Panc1 (cell line): ENCODE measurements at regions not wholly inside any gene's neighbourhood (a gene's known extent, or its start where the extent isn't known, plus 50 kb on each side); places are given as distances from the start of the nearest gene placed in this dataset.

Experiments used
- ATAC-seq: fragments of 200-7000 bp; cut with Tn5 transposase; 2 replicates; pipeline ENCODE4 v1.9.1; 2020; ENCODE audit warnings: mild to moderate bottlenecking, moderate library complexity
- BruUV-seq: library from RNA; stranded (reverse); fragments of 400-500 nt; replicated peaks from 2 replicates; lab custom pipeline; 2021; lab: Mats Ljungman, UMichigan
- CTCF ChIA-PET: fragments of 300-600 bp; sonication (Branson Sonifier 250); formaldehyde crosslinking; loops from one replicate; lab custom pipeline; 2022; ENCODE audit warnings: antibody characterized with exemption; lab: Charles Lee
- POLR2A ChIA-PET: fragments of 300-600 bp; sonication (Branson Sonifier 250); formaldehyde crosslinking; loops from one replicate; lab custom pipeline; 2022; ENCODE audit warnings: antibody characterized with exemption; lab: Charles Lee
- DNase-seq: peaks from one replicate; pipeline ENCODE4 v3.0.0-alpha.2; 2010; ENCODE audit warnings: low read depth, low spot score
- H3K27ac ChIP-seq: 2 replicates; pipeline ENCODE4 v1.5.1; 2011; ENCODE audit warnings: mild to moderate bottlenecking, low read length, inconsistent platforms
- H3K27me3 ChIP-seq: fragments of 200-500 bp; sonication (Bioruptor generic); 2 replicates; pipeline ENCODE4 v1.6.0; 2014; ENCODE audit warnings: low read length, inconsistent platforms; ENCODE audit not compliant: control insufficient read depth, insufficient read depth
- H3K36me3 ChIP-seq: fragments of 200-500 bp; sonication (Bioruptor generic); 2 replicates; pipeline ENCODE4 v1.5.1; 2014; ENCODE audit warnings: inconsistent platforms, mild to moderate bottlenecking, low read length, moderate library complexity; ENCODE audit not compliant: control insufficient read depth, insufficient read depth
- H3K4me1 ChIP-seq: 2 replicates; pipeline ENCODE4 v1.5.1; 2011; ENCODE audit warnings: inconsistent platforms, mild to moderate bottlenecking, low read length, moderate library complexity; ENCODE audit not compliant: control insufficient read depth, insufficient read depth
- H3K4me3 ChIP-seq, 2 experiments: 2 replicates each; pipeline ENCODE4 v1.5.1; 2011 to 2012; ENCODE audit warnings: low read depth in 2 of 2, low read length in 2 of 2, mild to moderate bottlenecking in 2 of 2, inconsistent platforms in 1 of 2, moderate library complexity in 1 of 2
- H3K9me3 ChIP-seq: fragments of 200-500 bp; sonication (Bioruptor generic); 2 replicates; pipeline ENCODE4 v1.5.1; 2014; ENCODE audit warnings: low read depth, mild to moderate bottlenecking, inconsistent platforms, low read length, moderate library complexity; ENCODE audit not compliant: control insufficient read depth, insufficient read depth
- CTCF ChIP-seq: fragments of 450-650 bp; IDR thresholded peaks from 2 replicates; pipeline ENCODE4 v1.5.1; 2017; ENCODE audit warnings: mild to moderate bottlenecking
- POLR2AphosphoS5 ChIP-seq: IDR thresholded peaks from 2 replicates; pipeline ENCODE4 v1.6.1; 2012; ENCODE audit warnings: mild to moderate bottlenecking, low read depth, low read length, moderate library complexity
- REST ChIP-seq, 2 experiments: IDR thresholded peaks; 2 replicates each; pipeline ENCODE4 v1.6.1; 2011 to 2012; ENCODE audit warnings: low read depth in 2 of 2, control low read depth in 1 of 2, low read length in 1 of 2, mild to moderate bottlenecking in 1 of 2, moderate library complexity in 1 of 2; ENCODE audit not compliant: insufficient read depth in 1 of 2
- SIN3A ChIP-seq: IDR thresholded peaks from 2 replicates; pipeline ENCODE4 v1.6.1; 2012; ENCODE audit warnings: low read depth, mild to moderate bottlenecking, low read length, moderate library complexity, borderline replicate concordance; ENCODE audit not compliant: insufficient read depth
- TCF7L2 ChIP-seq: IDR thresholded peaks from 2 replicates; pipeline ENCODE4 v1.6.1; 2011; ENCODE audit warnings: mild to moderate bottlenecking, low read depth, low read length, inconsistent platforms
- in situ Hi-C: cut with HindIII; loops from 2 replicates; pipeline ENCODE4 v1.10.0; 2016; ENCODE audit warnings: low sequenced_read_pairs, low pct_unique_long_range_greater_than_20kb
- intact Hi-C: fragments of 100-400 bp; cut with micrococcal nuclease; formaldehyde crosslinking; loops from one replicate; pipeline ENCODE4 v1.10.0; 2022; ENCODE audit not compliant: unreplicated experiment

GRCh38 chr6:134531611-134532010 lies 213.7 kb upstream of the SGK1 start:
- Histone ChIP-seq H3K4me1 (no peaks in the 10 kb centered on the region), H3K4me3 (no peak overlapping the region), H3K27ac (no peak overlapping the region), H3K36me3 (no peaks in the 10 kb centered on the region), H3K9me3 (no peaks in the 10 kb centered on the region), H3K27me3 (no peaks in the 10 kb centered on the region)
- intact Hi-C loops (no loop called here), in situ Hi-C loops (no loop called here)
- TF ChIP-seq CTCF (no peak), TCF7L2 (no peak), REST (IDR thresholded peaks at IDR 0.05; ENCODE audit: insufficient read depth in 1 of 2, low read depth in 2 of 2, low read length in 1 of 2) (no peak), SIN3A (no peak)
- ChIA-PET POLR2A (interaction anchor here (0.5 kb wide), 1 partner anchor 107 kb away, joined by 3 read pairs; no protein-coding TSS in a partner anchor), CTCF (no interaction called here)
- BruUV-seq = no TSS peak
- ATAC-seq = no peak
- no peak for DNase-seq

GRCh38 chr6:134531188-134531551 lies 213.3 kb upstream of the SGK1 start:
- in situ Hi-C loops = no loop called here
- ChIA-PET CTCF (no interaction called here), POLR2A (interaction anchor here (0.5 kb wide), 1 partner anchor 108 kb away, joined by 3 read pairs; no protein-coding TSS in a partner anchor)
- no peaks in the 10 kb centered on the region for H3K36me3 ChIP-seq
- no peak for TF ChIP-seq CTCF
- no peak for TF ChIP-seq POLR2AphosphoS5
- TF ChIP-seq REST (IDR thresholded peaks at IDR 0.05; ENCODE audit: insufficient read depth in 1 of 2, low read depth in 2 of 2, low read length in 1 of 2) = no peak
- TF ChIP-seq SIN3A = no peak
- no peak for TF ChIP-seq TCF7L2
- DNase-seq (no peak), ATAC-seq (no peak)
- H3K27ac ChIP-seq = no peak overlapping the region
- H3K27me3 ChIP-seq = no peaks in the 10 kb centered on the region
- no TSS peak for BruUV-seq
- intact Hi-C loops = no loop called here
- no peaks in the 10 kb centered on the region for H3K4me1 ChIP-seq
- H3K4me3 ChIP-seq = no peak overlapping the region
- no peaks in the 10 kb centered on the region for H3K9me3 ChIP-seq
